ENCODE measurements at regions not wholly inside any gene's neighbourhood (a gene's known extent, or its start where the extent isn't known, plus 50 kb on each side); places are given as distances from the start of the nearest gene placed in this dataset.
"Not testable (repeated sequence)": the region's sequence is repeated elsewhere in the genome, so short reads cannot be mapped to it uniquely, and the experiment has no call there.

DNA sequence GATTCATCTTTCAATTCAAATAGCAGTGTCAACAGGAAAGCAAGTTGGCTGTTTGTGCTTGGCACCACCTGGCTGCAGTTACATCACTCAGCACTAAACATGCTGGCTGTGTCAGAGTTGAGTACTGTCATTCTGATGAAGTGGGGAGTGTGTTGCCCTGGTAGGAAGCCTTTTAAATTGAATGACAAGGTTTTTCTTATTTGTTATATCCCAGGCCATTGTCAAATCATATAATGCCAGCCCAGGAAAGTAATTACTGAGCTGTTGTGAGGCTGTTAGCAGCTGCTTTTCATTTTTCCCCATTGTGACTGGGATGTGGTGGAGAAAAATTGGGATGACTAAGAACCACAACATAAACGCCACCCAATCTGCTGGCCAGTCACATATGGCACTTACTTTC, 106.5 kb upstream of the PRKD1 start:
- TF ChIP-seq POLR2A (IDR thresholded peaks at IDR 0.05; ENCODE audit: low read length) (no peak), GATA1 (IDR thresholded peaks at IDR 0.05; ENCODE audit: low read depth, low read length) (no peak)
- DNase-seq, result no peak

DNA sequence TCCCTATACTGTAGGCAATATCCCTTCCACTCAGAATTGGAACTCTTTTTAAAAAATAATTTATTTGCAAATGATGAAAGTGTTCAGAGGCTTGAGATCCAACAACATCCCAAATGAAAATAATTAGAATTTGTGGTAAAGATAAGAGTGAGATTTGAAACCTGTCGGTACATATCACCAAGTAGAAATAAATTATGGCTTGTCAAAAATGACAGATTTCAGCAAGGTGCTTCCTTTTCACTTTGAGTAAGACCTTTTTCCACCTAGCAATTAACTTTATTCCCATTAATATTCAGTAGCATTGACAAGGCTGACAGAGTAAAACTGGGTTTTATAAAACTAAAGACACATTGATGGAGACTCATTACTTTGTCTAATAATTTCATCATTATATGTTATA, 107.7 kb upstream of the PRKD1 start:
- no peak for DNase-seq
- TF ChIP-seq POLR2A (IDR thresholded peaks at IDR 0.05; ENCODE audit: low read length), result no peak
- TF ChIP-seq GATA1 (IDR thresholded peaks at IDR 0.05; ENCODE audit: low read depth, low read length), result no peak

DNA sequence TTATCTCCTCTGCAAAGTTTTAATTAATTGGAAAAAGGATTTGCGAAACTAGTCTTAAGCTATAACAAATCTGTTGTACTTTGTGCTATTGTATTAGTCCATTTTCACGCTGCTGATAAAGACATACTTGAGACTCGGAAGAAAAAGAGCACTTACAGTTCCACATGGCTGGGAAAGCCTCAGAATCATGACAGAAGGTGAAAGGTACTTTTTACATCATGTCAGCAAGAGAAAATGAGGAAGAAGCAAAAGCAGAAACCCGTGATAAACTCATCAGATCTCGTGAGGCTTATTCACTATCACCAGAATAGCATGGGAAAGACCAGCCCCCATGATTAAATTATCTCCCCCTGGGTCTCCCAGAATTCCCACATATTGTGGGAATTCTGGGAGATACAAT, 118.1 kb upstream of the PRKD1 start:
- DNase-seq, result no peak
- TF ChIP-seq GATA1 (IDR thresholded peaks at IDR 0.05; ENCODE audit: low read depth, low read length) (no peak), POLR2A (IDR thresholded peaks at IDR 0.05; ENCODE audit: low read length) (no peak)

DNA sequence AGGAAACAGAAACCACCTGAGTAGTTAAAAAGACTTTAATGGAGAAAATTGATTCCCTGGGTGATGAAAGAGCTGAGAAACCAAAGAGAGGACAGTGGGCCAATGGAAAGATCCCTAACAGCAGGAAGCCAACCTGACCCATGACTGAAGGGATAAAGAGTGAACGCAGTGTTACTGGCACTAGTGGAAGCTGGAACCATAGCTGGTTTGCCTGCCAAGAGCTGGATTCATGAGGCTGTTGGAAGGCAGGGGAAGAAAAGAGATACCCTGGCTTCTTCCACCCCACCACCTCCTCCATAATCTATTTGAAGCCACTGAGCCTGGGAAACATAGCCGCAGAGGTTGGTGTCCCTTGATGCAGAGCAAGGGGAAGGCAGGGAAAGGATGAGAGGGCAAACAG, 125.5 kb upstream of the PRKD1 start:
- TF ChIP-seq GATA1 (IDR thresholded peaks at IDR 0.05; ENCODE audit: low read depth, low read length), result no peak
- no peak for TF ChIP-seq POLR2A (IDR thresholded peaks at IDR 0.05; ENCODE audit: low read length)

DNA sequence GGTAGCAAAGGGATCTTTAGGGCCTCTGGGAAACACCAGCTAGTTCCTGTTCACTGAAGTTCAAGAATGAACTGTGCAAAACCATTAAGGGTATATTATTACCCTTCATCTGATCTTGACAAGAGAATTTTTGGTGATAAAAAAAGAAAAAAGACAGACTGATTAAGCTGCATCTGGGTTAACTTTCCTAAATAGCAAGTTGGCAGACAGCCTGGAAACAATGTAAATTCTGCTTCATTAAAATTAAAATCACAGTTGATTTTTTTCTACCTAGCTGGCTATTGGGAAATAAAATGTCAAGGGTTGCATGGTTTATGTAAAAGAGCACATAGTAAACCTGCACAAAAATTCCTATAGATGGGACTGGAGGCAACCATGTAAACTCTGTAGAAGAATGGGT, 126.6 kb upstream of the PRKD1 start:
- DNase-seq, result no peak
- TF ChIP-seq GATA1 (IDR thresholded peaks at IDR 0.05; ENCODE audit: low read depth, low read length) (no peak), POLR2A (IDR thresholded peaks at IDR 0.05; ENCODE audit: low read length) (no peak)

More for the DNA sequence above, 125.5 kb upstream of the PRKD1 start:
- DNase-seq, result no peak

DNA sequence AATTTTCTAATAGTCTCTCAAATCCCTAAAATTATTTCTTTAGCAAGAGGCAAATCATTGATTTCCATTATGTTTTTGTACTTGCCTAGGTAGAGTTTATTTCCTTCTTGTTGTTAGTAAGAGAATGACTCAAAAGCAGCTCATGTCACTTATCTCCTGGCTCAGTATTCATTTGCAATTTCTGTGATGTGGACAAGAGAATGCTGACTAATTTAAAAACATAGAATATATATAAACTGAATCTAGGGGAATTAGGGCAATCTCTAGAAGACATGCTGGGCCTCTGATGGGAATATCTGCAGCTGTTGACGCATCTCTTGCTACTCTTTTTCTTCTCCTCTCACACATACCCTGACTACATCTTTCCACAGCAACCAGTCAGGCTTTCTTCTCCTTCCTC, 130.8 kb upstream of the PRKD1 start:
- DNase-seq, result no peak
- TF ChIP-seq GATA1 (IDR thresholded peaks at IDR 0.05; ENCODE audit: low read depth, low read length) (no peak), POLR2A (IDR thresholded peaks at IDR 0.05; ENCODE audit: low read length) (no peak)

DNA sequence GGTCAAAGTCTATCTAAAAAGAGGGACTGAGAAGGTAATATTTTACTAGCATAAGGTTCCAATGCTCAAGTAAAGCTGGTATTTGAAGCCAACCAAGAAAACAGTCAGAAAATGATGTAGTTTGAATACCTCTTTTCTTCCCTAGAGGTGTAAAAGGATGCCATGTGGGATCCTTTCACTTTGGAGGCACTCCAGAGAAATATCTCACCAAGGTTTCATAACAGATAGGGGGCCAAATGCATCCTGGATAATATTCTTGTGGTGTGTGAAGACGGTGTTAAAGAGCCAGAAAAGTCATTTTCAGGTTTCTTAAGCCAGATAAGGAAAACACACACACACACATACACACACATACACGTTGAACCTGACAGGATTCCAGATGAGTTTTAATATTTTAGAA, 136.1 kb upstream of the PRKD1 start:
- DNase-seq, result no peak
- no peak for TF ChIP-seq POLR2A (IDR thresholded peaks at IDR 0.05; ENCODE audit: low read length)
- TF ChIP-seq GATA1 (IDR thresholded peaks at IDR 0.05; ENCODE audit: low read depth, low read length), result no peak

DNA sequence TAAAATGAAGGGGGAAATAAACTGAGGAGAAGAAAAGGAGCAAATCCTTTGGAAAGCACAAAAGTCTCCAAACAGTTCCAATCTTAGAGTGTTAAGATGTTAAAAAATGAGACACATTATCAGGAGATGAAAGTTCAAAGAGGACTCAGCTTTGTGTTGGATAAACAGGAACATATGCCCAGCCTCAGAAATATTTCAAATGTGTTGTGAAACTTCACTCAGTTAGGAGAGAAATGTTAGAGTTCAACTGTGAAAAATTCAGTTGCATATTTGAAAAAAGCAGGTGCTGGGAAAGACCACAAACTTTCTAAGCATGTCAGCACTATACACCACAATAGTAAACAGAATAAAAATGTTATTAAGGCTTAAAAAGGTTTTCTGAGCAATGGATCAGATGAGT, 136.8 kb upstream of the PRKD1 start:
- TF ChIP-seq POLR2A (IDR thresholded peaks at IDR 0.05; ENCODE audit: low read length), result no peak
- TF ChIP-seq GATA1 (IDR thresholded peaks at IDR 0.05; ENCODE audit: low read depth, low read length), result no peak
- no peak for DNase-seq

DNA sequence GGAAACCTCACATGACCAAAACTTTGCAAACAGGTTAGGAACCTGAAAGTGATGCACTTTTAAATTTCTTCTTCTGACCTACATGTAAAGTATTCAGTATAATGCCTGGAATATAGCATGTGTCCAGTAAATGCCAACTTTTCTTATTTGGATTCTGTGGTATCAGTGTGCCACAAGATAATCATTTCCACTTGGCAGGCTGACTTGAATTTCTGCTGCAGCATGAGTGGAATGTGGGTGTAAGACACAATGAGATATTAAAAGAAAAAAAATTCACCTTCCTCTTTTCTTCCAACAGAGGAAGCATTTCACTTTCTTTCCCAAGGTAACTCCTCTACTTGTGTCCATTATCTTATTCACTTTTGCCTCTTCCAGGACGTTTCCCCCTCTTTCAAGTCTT, 141.9 kb upstream of the PRKD1 start:
- no peak for DNase-seq
- TF ChIP-seq POLR2A (IDR thresholded peaks at IDR 0.05; ENCODE audit: low read length) (no peak), GATA1 (IDR thresholded peaks at IDR 0.05; ENCODE audit: low read depth, low read length) (no peak)

DNA sequence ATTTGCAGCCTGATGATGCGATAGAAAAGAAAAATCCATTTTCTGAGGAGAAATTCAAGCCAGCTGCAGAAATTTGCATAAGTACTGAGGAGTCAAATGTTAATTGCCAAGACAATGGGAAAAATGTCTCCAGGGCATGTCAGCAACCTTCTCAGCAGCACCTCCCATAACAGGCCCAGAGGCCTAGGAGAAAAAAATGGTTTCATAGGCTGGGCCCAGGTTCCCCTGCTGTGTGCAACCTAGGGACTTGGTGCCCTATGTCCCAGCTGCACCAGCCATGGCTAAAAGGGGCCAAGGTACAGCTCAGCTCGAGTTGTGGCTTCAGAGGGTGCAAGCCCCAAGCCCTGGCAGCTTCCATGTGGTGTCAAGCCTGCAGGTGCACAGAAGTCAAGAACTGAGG, 144.8 kb upstream of the PRKD1 start:
- DNase-seq, result not testable (repeated sequence)

DNA sequence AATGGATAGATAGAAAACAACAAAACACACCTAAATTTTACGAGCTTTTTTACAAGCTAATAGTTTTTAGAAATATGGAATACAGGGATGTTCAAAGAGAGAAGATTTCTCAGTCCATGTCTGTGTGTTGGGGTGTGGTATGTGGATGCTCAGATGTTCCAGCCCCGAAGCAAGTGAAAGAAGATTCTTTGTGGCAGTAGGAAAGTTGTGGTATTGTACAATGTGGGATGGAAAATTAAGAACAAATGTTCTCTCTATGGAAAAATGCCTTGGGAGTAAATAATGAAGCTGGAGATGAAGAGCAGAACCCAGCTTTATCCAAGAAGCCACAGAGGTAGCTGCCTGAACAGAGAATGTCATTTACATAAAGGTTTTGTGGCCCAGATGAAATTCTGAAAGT, 150.3 kb upstream of the PRKD1 start:
- no peak for DNase-seq
- TF ChIP-seq POLR2A (IDR thresholded peaks at IDR 0.05; ENCODE audit: low read length), result no peak
- no peak for TF ChIP-seq GATA1 (IDR thresholded peaks at IDR 0.05; ENCODE audit: low read depth, low read length)

DNA sequence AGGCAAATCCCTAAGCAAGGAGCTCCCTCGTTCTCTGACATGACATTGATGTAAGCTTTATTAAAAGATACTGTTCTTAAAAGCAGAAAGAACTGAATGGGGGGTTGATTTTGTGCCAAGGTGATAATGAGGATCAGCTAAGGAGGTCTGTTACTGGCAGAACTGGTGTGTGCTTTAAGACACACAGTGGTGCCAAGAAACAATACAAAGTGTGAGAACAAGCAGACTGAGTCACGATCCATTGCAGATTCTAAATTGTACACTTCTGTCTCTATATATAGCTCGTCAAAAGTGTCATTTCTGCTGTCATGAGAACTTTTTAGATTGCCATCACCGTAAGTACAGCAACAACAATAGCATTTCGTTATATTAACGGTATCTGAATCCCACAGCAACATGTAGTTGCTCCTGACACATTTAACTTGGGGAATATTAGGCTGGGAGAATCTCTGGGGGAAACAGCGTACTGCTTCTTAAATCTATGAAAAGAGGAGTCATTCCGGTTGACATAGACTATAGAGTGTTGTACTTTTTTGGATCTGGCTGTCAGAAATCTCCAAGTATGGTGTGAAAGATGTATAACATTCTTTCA, 151.3 kb upstream of the PRKD1 start:
- DNase-seq, result no peak
- TF ChIP-seq POLR2A (IDR thresholded peaks at IDR 0.05; ENCODE audit: low read length), result no peak
- no peak for TF ChIP-seq GATA1 (IDR thresholded peaks at IDR 0.05; ENCODE audit: low read depth, low read length)

DNA sequence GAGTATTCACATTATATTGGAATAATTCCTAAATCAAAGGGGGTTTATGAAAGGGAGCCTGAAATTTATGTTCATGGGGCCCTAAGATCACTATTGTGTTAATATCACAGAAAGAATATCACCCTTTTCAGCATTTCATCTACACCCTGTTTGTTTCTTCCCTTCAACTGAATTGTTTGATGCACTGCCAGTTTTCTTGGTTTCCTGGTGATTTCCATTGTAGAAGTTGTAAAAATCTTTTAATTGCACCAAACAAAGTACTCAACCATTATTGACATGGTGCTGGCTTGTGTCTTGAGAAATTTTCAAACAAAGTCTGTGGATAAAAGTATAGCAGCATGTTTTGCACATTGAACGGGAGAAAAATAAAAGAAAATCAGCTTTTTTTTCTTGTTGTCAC, 154.8 kb upstream of the PRKD1 start:
- TF ChIP-seq GATA1 (IDR thresholded peaks at IDR 0.05; ENCODE audit: low read depth, low read length) (no peak), POLR2A (IDR thresholded peaks at IDR 0.05; ENCODE audit: low read length) (no peak)
- DNase-seq, result no peak

DNA sequence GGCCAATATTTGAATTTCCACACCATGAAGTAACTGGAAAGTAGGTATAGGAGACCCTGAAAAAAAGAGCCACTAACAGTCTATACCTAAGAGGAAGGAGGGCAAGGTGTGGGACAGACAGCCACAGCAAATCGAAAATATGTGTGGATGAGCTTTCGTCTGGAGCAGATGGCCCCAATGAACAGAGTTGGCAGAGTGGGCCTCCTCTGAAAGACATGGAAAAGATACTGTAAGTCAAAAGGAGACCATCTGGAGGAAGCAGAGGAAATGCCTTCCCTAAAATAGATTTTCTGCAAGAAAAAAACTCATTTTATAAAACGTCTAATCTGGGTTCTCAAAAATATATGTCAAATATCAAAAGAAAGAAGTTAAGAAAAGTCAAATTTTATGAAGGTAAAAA, 157.2 kb upstream of the PRKD1 start:
- no peak for DNase-seq
- TF ChIP-seq GATA1 (IDR thresholded peaks at IDR 0.05; ENCODE audit: low read depth, low read length) (no peak), POLR2A (IDR thresholded peaks at IDR 0.05; ENCODE audit: low read length) (no peak)

DNA sequence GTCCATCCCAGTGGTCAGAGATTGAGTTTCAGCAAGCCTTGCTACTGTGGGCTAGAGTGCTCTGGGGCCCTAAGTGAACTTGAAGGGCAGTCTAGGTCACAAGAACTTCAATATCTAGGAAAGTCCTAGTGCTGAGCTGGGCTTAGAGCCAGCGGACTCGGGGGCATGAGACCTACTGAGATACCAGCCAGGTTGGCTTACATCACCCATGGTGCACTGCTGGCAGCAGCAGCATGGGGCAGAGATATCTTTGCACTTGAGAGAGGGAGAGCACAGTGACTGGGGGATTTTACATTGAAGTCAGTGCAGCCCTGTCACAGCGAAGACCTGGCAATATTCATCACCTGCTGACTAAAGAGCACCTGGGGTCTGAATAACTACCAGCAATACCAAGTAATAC, 158.3 kb upstream of the PRKD1 start:
- no peak for TF ChIP-seq GATA1 (IDR thresholded peaks at IDR 0.05; ENCODE audit: low read depth, low read length)
- no peak for TF ChIP-seq POLR2A (IDR thresholded peaks at IDR 0.05; ENCODE audit: low read length)
- no peak for DNase-seq

DNA sequence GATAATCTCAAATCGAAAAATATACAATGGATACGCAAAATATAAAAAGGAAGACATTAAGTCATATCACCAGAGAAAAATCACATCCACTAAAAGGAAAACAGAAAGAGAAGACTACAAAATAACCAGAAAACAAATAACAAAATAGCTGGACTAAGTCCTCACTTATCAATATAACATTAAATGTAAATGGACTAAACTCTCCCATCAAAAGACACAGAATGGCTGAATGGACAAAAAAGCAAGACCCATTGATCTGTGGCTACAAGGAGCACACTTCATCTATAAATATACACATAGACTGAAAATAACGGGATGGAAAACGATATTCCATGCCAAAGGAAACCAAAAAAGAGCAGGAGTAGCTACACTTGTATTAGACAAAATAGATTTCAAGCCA, 161.0 kb upstream of the PRKD1 start:
- TF ChIP-seq GATA1 (IDR thresholded peaks at IDR 0.05; ENCODE audit: low read depth, low read length), result no peak
- no peak for TF ChIP-seq POLR2A (IDR thresholded peaks at IDR 0.05; ENCODE audit: low read length)
- no peak for DNase-seq

Data from erythroblast (primary cell).